Fibroblast of the aortic adventitia (primary cell): ENCODE measurements at regions not wholly inside any gene's neighbourhood (a gene's known extent, or its start where the extent isn't known, plus 50 kb on each side); places are given as distances from the start of the nearest gene placed in this dataset.

Experiments used
- DNase-seq: peaks from one replicate; pipeline ENCODE4 v3.0.0-alpha.2; 2010; ENCODE audit warnings: low read depth
- H3K4me3 ChIP-seq: 2 replicates; pipeline ENCODE4 v1.5.1; 2011; ENCODE audit warnings: low read depth, mild to moderate bottlenecking, control low read depth, low read length, moderate library complexity
- TF ChIP-seq, protein P1 (sequence below): IDR thresholded peaks from 2 replicates; pipeline ENCODE4 v1.5.1; 2011; ENCODE audit warnings: mild to moderate bottlenecking, low read length, control low read depth, inconsistent platforms; ENCODE audit not compliant: insufficient read depth

GRCh38 chr13:67506407-67506806 lies 276.3 kb upstream of the PCDH9 start:
- TF ChIP-seq, protein P1, sequence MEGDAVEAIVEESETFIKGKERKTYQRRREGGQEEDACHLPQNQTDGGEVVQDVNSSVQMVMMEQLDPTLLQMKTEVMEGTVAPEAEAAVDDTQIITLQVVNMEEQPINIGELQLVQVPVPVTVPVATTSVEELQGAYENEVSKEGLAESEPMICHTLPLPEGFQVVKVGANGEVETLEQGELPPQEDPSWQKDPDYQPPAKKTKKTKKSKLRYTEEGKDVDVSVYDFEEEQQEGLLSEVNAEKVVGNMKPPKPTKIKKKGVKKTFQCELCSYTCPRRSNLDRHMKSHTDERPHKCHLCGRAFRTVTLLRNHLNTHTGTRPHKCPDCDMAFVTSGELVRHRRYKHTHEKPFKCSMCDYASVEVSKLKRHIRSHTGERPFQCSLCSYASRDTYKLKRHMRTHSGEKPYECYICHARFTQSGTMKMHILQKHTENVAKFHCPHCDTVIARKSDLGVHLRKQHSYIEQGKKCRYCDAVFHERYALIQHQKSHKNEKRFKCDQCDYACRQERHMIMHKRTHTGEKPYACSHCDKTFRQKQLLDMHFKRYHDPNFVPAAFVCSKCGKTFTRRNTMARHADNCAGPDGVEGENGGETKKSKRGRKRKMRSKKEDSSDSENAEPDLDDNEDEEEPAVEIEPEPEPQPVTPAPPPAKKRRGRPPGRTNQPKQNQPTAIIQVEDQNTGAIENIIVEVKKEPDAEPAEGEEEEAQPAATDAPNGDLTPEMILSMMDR, result no peak
- no peak for DNase-seq

DNA sequence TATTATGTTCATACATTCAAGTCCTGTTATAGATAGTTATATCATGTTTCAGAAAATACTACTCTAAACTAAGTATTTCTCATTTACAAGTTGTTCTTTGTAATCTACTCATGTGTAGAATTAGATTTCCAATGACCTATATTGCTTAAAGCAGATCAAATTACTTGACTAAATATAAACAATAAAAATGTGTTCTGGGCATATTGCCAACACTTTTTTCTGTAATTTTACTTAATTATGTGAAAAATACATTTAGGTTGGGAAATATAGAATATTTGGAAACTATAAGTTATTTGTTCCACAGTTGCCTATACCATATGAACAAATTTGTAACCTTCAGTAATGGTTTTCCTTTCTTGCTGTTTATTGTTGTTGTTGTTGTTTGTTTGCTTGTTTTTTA lies 275.2 kb upstream of the PCDH9 start:
- TF ChIP-seq, protein P1, result no peak
- H3K4me3 ChIP-seq, result no peak overlapping the region
- no peak for DNase-seq

More at GRCh38 chr13:67506407-67506806, 276.3 kb upstream of the PCDH9 start:
- H3K4me3 ChIP-seq, result no peak overlapping the region

DNA sequence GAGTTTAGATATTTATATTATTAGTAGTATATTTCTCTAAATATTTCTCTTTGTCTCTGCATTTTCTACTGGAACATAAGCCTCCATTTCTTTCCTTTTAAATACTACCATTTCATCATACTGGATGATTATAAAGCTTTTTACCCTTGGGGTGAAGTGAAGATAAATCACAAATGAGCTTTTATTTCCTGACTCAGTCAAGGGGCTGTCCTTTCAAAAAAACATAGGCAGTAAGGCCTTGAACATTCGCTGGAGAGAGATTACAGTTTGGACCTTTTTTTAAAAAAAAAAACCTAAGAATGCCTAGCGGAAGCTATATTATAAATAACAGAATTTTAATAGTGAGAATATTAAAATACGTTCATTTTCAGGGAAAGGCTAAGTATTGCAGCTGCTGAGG lies 268.8 kb upstream of the PCDH9 start:
- TF ChIP-seq, protein P1, result no peak
- H3K4me3 ChIP-seq, result no peak overlapping the region
- no peak for DNase-seq

DNA sequence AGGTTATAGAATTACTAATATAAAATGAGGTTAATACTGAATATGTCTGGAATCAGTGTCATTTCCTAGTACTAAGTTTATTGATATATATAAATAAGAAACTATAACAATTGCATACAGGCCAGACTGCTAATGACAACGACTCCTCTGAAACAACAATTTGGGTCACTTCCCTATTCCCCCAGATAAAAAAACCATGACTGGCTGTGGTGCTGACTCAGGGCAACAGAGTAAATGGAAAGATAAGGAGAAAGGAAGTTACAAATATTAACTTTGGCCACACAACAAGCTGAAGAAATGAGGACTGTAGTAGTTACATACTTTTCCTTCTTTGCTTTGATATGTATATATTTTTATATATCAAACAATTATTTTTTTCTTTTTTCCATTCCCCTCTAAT lies 263.7 kb upstream of the PCDH9 start:
- TF ChIP-seq, protein P1, result no peak
- H3K4me3 ChIP-seq, result no peak overlapping the region
- no peak for DNase-seq

DNA sequence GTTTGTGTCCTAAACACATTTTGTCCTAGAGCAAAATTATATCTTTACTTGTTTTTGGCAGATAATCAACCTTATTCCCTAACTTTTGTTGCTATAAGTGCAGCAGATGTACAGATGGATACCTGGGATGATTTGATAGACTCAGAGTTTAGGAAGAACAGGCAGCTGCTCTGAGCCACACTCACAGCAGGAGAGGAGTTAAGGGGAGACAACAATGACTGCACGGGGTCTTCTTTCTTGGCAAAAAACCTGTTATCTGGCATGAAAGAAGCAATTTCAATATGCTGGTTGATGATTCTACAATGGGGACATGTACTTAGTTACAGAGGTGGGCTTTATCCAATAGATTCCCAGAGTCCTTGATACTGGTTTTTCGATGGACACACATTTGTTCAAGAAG lies 258.9 kb upstream of the PCDH9 start:
- TF ChIP-seq, protein P1, result no peak
- DNase-seq, result no peak
- H3K4me3 ChIP-seq, result no peak overlapping the region

DNA sequence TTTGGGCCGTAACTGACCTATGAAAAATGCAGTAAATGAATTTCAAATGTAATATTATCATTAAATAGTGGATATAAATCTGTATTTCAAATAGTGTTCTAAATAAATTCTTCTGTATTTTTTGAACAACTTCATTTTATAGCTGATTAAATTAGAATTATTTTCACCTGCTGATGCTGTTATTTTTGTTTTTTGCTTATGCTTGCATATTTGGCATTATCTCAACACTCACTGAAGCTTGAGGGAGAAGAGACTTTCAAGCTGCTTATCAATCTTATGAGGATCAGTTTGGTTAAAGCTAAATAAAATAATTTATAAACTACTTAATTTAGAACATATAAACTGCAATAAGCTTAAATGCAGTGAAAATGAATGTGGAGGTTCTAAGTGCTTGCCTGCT lies 251.3 kb upstream of the PCDH9 start:
- H3K4me3 ChIP-seq, result no peak overlapping the region
- TF ChIP-seq, protein P1, result no peak
- DNase-seq, result no peak

- no peak for DNase-seq
- TF ChIP-seq, protein P1, result no peak
- no peak overlapping the region for H3K4me3 ChIP-seq
These were observed 244.0 kb upstream of the PCDH9 start for GRCh38 chr13:67474115-67474514.
